GM21576 (cell line): ENCODE measurements at regions not wholly inside any gene's neighbourhood (a gene's known extent, or its start where the extent isn't known, plus 50 kb on each side); places are given as distances from the start of the nearest gene placed in this dataset.
"Not testable (repeated sequence)": the region's sequence is repeated elsewhere in the genome, so short reads cannot be mapped to it uniquely, and the experiment has no call there.

ENCODE experiments used
- ATAC-seq: cut with Tn5 transposase; IDR thresholded peaks from one replicate; pipeline ENCODE4 v1.9.1; 2021; ENCODE audit warnings: mild to moderate bottlenecking, moderate library complexity; ENCODE audit not compliant: unreplicated experiment

DNA sequence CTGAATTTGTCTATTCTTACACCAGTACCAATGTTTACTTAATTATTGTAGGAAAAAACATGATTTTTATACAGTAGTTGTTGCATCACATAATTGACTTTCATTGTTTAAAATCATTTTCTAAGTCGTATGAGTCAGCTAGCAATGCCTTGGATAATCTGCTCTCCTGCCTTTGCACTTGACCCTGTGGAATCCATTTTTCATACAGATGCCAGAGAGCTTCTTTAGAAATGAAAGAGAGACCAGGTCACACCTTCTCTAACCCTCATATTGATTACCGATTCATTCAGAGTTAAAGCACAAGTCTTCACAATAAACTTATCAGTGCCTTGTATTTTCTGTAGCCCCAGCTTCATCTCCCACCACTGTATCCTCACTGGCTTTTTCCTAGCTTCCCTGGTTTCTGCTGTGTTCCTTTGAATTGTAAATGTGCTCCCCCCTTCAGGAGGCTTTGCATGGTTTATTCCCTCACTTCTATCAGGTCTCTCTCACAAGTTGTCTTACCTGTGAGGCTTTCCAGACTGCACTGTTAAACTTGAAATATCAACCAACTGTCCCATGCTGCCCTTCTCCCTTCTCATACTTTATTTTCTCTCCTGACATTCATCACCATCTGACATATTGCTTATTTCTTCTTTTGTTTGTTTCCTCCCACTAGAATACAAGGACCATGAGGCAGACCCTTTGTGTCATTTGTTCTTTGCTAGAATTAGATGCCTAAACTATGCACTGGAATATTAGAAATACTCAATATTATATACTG lies 662.0 kb upstream of the GBE1 start:
- no peak for ATAC-seq

DNA sequence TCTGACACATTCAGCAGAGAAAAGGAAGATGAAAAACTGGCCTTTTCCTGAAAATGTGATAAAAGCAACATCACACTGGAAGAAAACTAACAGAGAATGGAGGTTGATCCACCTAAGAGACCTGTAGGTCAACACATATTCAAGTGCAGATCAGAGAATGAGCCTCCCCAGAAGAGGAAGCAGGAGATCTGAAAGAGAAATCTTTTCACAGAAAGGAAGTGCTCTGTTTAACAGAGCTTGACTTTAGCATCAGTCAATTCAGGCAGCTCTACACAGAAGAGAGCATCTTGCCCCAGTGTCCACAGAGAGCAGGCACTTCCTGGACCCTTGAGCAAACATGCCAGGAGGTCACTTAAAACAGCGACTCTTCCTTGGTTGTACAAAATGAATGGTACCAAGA lies 655.4 kb upstream of the GBE1 start:
- ATAC-seq: no peak

DNA sequence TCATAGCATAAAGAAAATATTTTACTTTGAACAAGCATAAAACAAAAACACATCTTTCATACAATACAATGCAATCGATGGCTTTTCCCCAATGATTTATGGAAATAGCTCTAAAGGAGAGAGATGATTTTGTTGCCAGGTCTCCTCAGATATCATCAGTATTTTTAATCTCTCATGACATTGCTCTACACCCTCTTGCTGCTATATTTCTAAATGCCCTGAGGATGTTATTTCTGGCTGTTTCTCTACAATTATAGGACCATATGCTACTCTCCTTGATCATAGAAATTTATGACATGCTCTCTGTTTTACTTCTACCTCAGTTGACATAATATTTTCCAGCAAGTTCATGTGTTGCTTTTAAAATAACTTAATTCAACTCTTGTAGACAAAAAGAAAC lies 654.9 kb upstream of the GBE1 start:
- ATAC-seq: no peak

DNA sequence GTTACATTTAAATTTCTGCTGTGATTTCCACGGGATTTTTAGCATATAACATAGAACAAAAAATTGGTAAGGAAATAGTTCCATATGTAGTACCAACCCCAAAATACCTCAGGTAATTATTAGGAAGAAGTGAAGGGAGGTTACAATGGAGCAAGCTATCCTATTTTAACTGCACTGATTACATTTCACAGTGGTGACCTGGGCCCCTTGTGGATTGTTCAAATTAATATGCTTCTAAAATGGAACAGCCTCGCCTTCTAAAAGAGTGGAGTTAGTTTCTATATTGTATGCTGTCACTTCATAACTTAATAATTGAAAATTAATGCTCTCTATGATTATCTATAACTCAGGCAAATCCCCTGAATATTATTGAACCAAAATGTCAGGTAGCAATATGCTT lies 651.7 kb upstream of the GBE1 start:
- no peak for ATAC-seq

DNA sequence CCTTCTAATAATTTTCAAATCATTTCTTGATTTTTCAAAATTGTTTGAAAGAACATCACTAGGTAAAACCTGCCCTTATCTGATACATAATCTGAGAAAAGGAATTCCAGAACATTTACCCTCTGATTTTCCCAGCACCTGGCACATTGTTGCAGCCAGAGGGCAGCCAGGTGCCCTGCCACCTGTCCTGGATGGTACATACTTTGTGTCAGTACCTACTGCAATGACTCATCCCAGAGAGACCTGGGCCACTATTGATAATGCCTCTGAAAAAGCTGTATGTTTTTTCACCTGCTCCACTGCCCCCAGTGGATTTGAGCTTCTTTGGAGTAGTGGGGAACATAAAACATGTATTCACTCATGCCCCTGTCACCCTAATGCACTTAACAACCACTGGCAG lies 648.9 kb upstream of the GBE1 start:
- no peak for ATAC-seq

DNA sequence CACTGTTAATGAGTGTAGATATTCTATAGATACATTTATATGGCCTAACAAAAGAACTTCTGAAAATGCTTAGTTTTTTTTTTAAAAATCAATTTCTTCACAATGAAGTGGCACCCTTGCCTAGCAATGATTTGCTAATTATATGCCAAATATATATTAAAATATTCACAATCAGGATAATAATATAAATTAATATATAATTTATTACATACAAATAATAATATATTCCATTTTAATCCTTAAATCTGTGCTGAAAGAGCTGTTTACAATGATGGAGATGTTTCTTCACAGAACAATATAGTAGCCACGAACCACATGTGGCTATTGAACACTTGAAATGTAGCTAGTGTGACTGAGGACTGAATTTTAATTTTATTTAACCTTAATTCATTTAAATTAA lies 648.4 kb upstream of the GBE1 start:
- ATAC-seq: no peak

DNA sequence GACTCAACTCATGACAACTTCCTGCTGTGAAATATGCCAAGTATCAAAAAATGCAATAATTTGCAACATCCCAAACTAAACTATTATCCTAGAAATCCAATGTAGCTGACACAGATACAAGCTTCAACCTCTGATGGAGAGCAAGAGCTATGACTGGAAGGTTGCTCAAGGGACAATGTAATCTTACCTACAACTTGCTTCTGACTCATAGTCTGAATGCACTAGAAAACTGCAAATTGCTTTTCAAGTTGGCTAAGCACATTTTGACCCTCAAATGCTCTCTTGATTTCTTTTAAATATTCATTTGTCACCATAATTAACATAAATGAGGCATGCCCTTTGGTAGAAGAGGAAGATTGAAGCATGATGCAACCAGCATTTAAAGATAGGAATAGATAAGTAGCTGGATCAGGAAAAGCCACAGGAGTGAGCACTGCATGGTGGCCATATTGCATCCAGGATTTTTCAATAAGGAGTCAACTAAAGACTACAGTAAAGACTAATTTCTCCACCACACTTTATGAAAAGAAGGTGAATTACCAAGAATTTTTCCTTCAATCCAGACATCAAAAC lies 630.8 kb upstream of the GBE1 start:
- no peak for ATAC-seq

DNA sequence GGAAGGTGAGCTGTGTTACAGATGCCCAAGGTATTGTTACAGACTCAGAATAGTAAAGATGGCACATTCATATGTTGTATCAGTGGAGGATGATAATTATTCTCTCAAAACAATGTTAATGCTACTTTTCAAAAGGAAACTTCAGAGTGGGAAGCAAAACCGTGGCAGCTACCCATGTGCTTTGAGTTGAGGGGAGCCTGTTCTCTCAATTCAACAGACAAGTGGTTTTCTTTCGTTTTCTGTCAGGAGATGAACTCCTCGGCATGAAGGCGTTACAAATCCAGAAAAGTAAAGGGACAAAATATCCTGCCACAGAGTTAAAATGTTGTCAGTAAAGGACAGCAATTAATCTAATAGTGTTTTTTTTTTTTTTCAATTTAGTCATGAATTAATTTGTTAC lies 629.4 kb upstream of the GBE1 start:
- ATAC-seq: no peak

DNA sequence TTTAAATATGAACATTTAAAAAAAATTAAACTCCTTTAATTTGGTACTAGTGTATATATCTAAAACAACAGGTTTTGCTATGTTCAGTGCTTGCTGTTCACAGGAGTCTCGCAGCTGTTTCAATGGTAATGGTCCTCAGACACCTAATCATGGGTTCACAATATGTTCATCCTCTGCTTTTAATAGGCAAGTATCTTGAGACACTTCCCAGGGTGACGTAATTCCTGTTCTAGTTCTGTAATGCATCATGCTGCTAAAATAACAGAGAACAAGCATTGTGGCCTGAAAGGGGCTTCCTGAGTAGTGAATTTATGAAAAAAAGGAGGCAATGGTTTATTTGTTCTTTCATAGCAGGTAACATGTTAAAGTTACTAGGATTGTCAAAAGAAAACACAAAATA lies 625.2 kb upstream of the GBE1 start:
- ATAC-seq: no peak

DNA sequence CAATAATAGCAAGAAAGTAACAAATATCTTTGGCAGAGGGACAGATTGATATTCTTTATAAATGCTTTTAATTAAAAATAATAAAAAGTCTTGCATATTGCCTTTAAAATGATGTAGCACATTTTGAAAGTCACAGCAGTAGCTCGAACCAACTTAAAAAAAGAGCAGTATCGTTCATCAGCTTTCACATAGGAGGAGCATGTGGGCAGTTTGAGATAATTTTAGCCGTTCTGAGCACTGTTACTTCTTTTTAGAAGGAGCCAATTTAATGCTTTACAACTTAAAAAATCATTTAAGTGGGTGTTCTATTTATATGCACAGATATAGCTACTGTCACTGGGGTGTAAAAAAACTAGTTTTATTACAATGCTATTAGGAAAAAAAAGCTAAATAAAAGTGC lies 622.7 kb upstream of the GBE1 start:
- no peak for ATAC-seq

DNA sequence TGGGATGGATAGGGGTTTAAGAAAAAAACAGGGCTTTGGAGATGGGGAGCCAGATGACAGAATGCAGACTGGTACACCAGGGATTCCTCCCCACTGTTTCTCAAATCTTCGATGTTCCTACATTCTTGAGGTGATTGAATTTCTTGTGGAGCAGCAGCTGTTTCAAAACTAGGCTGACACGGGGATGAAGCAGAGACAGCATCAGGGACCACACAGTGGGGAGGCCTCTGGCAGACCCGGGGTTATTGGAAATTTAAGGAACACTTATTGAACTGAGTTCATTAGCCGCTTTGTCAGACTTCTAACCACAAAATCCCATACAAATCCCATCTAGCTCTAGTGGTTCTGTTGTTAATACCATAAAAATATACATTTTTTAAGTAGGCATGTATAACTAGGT lies 621.4 kb upstream of the GBE1 start:
- no peak for ATAC-seq

DNA sequence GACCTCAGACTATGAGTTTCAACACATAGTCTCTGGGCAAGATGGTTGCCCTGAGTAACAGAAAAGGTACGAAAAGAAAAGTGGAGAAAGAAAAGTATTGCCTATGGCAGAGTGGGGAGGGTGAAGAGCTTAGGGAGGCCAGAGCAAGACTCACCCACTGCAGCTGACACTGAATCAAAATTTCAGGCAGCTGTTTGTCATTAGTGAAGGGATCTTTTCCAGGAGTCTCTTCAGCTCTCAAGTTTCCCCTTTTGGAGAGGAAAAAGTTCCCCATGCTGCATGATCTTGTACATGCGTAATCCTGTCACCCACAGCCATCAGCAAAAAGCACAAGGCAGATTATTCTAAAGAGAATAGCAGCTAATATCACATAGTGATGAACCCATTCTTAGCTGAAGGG lies 616.9 kb upstream of the GBE1 start:
- no peak for ATAC-seq

DNA sequence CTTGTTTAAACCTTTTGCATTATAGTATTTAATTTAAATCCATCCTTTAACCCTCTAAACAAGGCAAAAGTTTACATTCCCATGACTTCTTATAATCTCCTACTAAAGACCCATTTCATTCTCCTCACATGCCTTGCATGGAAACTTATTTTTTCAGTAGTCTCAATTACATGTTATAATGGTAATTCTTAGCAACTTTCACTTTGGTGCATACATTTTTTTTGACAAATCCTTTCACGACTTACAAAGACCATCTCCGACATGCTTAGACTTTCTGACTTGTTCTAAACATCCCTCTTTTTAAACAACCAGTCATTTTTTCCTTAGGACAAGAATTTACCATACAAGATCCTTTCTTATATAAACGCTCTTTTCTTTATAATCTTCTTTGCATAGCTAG lies 615.4 kb upstream of the GBE1 start:
- no peak for ATAC-seq

DNA sequence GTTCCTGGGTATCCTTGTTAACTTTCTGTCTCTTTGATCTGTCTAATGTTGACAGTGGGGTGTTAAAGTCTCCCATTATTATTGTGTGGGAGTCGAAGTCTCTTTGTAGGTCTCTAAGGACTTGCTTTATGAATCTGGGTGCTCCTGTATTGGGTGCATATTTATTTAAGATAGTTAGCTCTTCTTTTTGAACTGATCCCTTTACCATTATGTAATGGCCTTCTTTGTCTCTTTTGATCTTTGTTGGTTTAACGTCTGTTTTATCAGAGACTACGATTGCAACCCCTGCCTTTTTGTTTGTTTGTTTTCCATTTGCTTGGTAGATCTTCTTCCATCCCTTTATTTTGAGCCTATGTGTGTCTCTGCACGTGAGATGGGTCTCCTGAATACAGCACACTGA lies 612.4 kb upstream of the GBE1 start:
- not testable (repeated sequence) for ATAC-seq

DNA sequence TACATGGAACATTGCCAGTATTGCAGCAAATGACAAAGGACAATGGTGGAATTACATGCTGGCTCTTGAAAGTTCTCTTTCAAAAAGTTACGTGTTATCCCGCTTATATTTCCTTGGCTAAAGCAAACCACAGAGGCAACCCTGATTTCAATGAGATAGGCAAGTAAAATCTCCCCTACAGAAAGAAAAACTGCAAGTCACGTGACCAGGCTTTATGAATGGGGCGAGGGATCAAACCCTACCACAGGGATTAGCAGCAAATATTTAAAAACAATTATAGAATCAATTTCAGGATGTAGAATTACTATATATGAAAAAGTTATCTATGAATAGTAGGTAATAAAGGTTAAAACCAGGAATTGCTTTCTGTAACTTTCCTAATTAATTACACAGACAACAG lies 603.4 kb upstream of the GBE1 start:
- no peak for ATAC-seq

DNA sequence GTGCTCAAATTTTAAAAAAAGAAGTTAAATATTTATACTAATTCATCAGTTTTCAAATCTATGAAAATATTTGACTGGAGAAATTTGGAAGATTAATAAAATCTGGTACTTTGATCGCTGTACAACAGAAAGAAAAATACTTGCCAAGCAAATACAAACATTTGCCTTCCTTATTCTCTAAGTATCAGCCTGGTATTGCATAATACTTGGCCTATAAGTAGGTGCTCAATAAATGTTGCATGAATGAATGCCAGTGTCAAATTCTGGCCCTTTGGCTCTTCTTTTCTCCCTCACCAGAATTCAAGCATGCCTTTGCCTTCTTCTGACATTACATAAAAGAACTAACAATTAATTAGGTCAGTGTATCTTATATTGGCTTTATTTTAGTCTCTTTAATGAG lies 601.7 kb upstream of the GBE1 start:
- no peak for ATAC-seq

DNA sequence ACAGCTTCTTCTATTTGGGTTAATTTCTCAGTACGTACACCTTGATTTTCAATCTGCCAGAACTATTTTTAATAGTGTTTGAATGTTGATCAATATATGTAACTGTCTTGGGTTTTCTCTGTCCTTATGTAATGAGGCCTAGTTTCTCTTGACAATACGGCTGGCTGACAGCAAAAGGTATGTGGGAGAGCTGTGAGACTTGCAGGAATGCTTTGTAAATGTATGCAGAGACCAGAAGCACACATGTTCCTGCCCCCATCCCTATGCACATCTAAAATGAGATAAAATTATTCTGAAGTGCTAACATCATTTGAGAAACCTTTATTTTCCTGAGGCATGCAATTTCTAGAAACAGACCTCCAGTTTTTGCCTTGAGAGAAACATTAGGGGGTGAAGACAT lies 593.8 kb upstream of the GBE1 start:
- no peak for ATAC-seq

DNA sequence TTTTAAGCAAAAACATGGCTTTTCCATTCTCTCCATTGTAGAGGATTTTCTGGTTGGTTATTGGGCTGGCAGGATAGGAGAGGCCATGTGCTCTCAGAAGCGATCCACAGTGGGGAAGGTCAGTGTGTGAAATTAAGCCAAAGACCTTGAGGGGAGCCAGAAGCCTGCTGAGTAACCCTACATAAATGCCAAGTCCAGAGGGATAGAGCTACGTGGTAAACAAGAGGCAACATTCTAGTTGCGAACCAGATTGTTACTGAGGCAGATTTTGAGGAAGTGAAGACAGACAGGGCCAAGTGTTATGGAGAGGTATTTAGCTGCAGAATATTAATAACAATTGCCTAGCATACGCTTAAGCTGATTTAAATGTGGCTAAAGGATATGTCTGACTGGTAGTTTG lies 592.8 kb upstream of the GBE1 start:
- ATAC-seq: no peak

DNA sequence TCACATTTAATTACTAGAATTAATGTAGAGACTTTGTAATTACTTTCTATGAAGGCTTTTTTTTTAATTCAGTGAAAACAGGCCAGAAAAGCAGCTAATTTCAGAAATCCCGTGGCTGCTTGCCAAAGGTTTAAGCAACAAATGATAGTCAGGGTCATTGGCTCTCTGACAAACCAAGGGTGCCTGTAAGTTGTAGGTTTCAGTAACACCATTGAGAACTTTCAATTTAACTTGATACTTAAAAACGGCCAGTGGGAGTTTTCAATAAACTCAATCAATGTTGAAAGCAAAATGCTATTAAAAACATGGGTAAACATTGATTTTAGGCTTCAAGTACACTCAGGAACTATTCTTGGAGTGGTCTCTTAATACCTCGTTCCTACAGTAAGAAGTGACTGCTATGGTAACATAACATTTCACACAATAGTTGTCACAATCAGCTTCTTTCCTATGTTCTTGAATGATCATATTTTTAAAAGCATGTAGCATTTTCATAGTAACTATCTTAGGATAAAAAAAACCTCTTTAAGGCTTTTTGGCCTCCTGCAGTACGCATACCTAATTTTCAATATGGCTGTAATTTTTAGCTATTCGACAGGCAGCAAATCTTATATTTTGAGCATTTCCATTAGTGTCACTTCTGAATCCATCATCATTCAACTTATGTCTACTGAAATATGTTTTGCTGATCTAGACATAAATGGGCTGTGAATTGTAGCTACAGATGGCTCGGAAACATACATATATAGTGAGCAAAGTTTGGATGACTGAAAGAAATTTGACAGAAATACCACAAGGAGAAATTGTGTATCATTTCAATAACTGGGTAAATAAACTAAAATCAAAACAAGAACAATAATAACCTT lies 592.1 kb upstream of the GBE1 start:
- no peak for ATAC-seq

DNA sequence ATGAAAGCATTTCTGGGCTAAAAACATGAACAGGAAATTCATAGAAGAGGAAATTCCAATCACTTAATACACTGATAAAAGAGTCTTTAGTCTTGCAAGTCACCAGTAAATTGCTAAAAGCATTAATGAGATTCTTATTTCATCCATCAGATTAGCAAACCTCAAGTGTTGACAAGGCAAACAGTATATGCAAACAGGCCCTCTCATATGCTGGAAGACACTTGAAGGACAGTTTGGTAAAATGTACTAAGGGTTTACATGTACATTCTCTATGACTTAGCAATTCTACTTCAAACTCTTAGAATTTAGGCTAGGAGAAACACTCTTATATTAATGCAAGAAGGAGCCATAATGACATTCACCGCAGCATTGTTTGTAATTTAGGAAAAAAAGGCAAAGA lies 586.1 kb upstream of the GBE1 start:
- ATAC-seq: no peak

DNA sequence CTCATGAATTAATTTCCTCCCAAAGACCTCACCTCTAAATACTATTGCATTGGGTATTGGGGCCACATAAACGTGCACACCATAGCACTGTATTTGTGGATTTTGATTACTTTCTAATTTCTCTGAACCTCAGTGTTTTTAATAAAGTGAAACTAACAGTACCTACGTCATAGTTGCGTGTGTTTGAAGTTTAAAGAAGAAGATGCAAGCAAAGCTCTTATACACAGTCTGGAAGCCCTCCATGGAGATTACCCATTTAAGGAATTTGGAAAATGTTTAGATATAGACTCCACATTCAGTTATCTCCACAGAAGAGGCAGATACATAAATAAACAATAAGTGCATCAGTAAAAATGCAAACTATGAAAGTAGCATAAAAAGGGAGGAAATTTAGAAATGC lies 581.1 kb upstream of the GBE1 start:
- no peak for ATAC-seq

DNA sequence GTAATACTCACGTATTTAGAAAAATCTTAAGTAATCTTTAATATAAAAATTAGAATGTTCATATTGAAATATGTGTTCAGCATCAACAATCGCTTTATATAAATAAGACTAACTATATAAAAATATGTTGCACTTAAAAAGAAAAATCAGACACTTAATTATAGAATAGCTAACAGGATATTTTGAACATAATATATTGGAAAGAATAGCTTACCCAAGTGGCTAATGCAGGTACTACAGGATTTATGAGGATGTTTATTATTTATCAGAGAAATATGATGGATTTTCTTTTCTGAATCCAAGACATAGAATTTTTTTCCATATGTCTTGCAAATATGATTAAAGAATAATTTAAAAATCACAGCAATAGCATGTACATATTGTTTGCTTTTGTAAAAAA lies 567.9 kb upstream of the GBE1 start:
- no peak for ATAC-seq
